ENCODE measurements at regions not wholly inside any gene's neighbourhood (a gene's known extent, or its start where the extent isn't known, plus 50 kb on each side); places are given as distances from the start of the nearest gene placed in this dataset.

GRCh38 chr18:34003687-34004086, 221.0 kb downstream of the NOL4 start:
- no peaks in the 10 kb centered on the region for H3K27me3 ChIP-seq (ENCODE audit: control insufficient read depth, insufficient read depth, low read length)
- H3K4me3 ChIP-seq (ENCODE audit: low read depth, low read length): no peak overlapping the region
- no peak for DNase-seq (ENCODE audit: low read depth in 4 of 6, low spot score in 6 of 6)
- H3K27ac ChIP-seq (ENCODE audit: low read depth, low read length): no peak overlapping the region
- H3K4me1 ChIP-seq (ENCODE audit: control insufficient read depth, insufficient read depth, low read length): no peaks in the 10 kb centered on the region
- H3K36me3 ChIP-seq (ENCODE audit: control insufficient read depth, insufficient read depth, low read length): no peaks in the 10 kb centered on the region
- WGBS (ENCODE audit: insufficient coverage): no CpG with 5 or more reads among the region's 1 CpG
- no peaks in the 10 kb centered on the region for H3K9me3 ChIP-seq (ENCODE audit: control insufficient read depth, insufficient read depth, low read length)

GRCh38 chr18:34002130-34002529, 222.6 kb downstream of the NOL4 start:
- WGBS (ENCODE audit: insufficient coverage): no CpG with 5 or more reads among the region's 1 CpG
- H3K27ac ChIP-seq (ENCODE audit: low read depth, low read length): no peak overlapping the region
- no peak overlapping the region for H3K4me3 ChIP-seq (ENCODE audit: low read depth, low read length)
- peaks cover 1% of the 10 kb centered on the region for H3K9me3 ChIP-seq (ENCODE audit: control insufficient read depth, insufficient read depth, low read length)
- H3K36me3 ChIP-seq (ENCODE audit: control insufficient read depth, insufficient read depth, low read length): no peaks in the 10 kb centered on the region
- no peaks in the 10 kb centered on the region for H3K27me3 ChIP-seq (ENCODE audit: control insufficient read depth, insufficient read depth, low read length)
- no peaks in the 10 kb centered on the region for H3K4me1 ChIP-seq (ENCODE audit: control insufficient read depth, insufficient read depth, low read length)
- DNase-seq (ENCODE audit: low read depth in 4 of 6, low spot score in 6 of 6): no peak

- H3K36me3 ChIP-seq (ENCODE audit: control insufficient read depth, insufficient read depth, low read length): no peaks in the 10 kb centered on the region
- H3K4me1 ChIP-seq (ENCODE audit: control insufficient read depth, insufficient read depth, low read length): no peaks in the 10 kb centered on the region
- no peak overlapping the region for H3K27ac ChIP-seq (ENCODE audit: low read depth, low read length)
- H3K4me3 ChIP-seq (ENCODE audit: low read depth, low read length): no peak overlapping the region
- no peak for DNase-seq (ENCODE audit: low read depth in 4 of 6, low spot score in 6 of 6)
- no peaks in the 10 kb centered on the region for H3K27me3 ChIP-seq (ENCODE audit: control insufficient read depth, insufficient read depth, low read length)
- no CpG with 5 or more reads among the region's 3 CpGs for WGBS (ENCODE audit: insufficient coverage)
- H3K9me3 ChIP-seq (ENCODE audit: control insufficient read depth, insufficient read depth, low read length): peaks cover 5% of the 10 kb centered on the region
Observed at GRCh38 chr18:34001376-34001775, 223.3 kb downstream of the NOL4 start.

- no peaks in the 10 kb centered on the region for H3K36me3 ChIP-seq (ENCODE audit: control insufficient read depth, insufficient read depth, low read length)
- no peak overlapping the region for H3K4me3 ChIP-seq (ENCODE audit: low read depth, low read length)
- H3K27ac ChIP-seq (ENCODE audit: low read depth, low read length): no peak overlapping the region
- no peaks in the 10 kb centered on the region for H3K9me3 ChIP-seq (ENCODE audit: control insufficient read depth, insufficient read depth, low read length)
- WGBS (ENCODE audit: insufficient coverage): 55% methylated on average over 3 of the region's 3 CpGs
- H3K4me1 ChIP-seq (ENCODE audit: control insufficient read depth, insufficient read depth, low read length): no peaks in the 10 kb centered on the region
- peak in 2 of 6 donors; percentile 4 to 9 for DNase-seq (ENCODE audit: low read depth in 4 of 6, low spot score in 6 of 6)
- H3K27me3 ChIP-seq (ENCODE audit: control insufficient read depth, insufficient read depth, low read length): no peaks in the 10 kb centered on the region
Observed at GRCh38 chr18:33987206-33987605, 237.5 kb downstream of the NOL4 start.

- Histone ChIP-seq H3K4me3 (ENCODE audit: low read depth, low read length) (no peak overlapping the region), H3K27me3 (ENCODE audit: control insufficient read depth, insufficient read depth, low read length) (no peaks in the 10 kb centered on the region), H3K27ac (ENCODE audit: low read depth, low read length) (no peak overlapping the region), H3K4me1 (ENCODE audit: control insufficient read depth, insufficient read depth, low read length) (no peaks in the 10 kb centered on the region), H3K36me3 (ENCODE audit: control insufficient read depth, insufficient read depth, low read length) (no peaks in the 10 kb centered on the region), H3K9me3 (ENCODE audit: control insufficient read depth, insufficient read depth, low read length) (no peaks in the 10 kb centered on the region)
- DNase-seq (ENCODE audit: low read depth in 4 of 6, low spot score in 6 of 6): no peak
- WGBS (ENCODE audit: insufficient coverage): no CpG with 5 or more reads among the region's 2 CpGs
Observed at GRCh38 chr18:33983126-33983525, 241.6 kb downstream of the NOL4 start.

GRCh38 chr18:33960417-33960816, 264.3 kb downstream of the NOL4 start:
- Histone ChIP-seq H3K36me3 (ENCODE audit: control insufficient read depth, insufficient read depth, low read length) (no peaks in the 10 kb centered on the region), H3K27me3 (ENCODE audit: control insufficient read depth, insufficient read depth, low read length) (no peaks in the 10 kb centered on the region), H3K27ac (ENCODE audit: low read depth, low read length) (no peak overlapping the region), H3K4me1 (ENCODE audit: control insufficient read depth, insufficient read depth, low read length) (no peaks in the 10 kb centered on the region), H3K9me3 (ENCODE audit: control insufficient read depth, insufficient read depth, low read length) (no peaks in the 10 kb centered on the region), H3K4me3 (ENCODE audit: low read depth, low read length) (no peak overlapping the region)
- peak in 1 of 6 donors; percentile 22 for DNase-seq (ENCODE audit: low read depth in 4 of 6, low spot score in 6 of 6)

- WGBS (ENCODE audit: insufficient coverage): no CpG with 5 or more reads among the region's 2 CpGs
- DNase-seq (ENCODE audit: low read depth in 4 of 6, low spot score in 6 of 6): no peak
- H3K27me3 ChIP-seq (ENCODE audit: control insufficient read depth, insufficient read depth, low read length): no peaks in the 10 kb centered on the region
- no peaks in the 10 kb centered on the region for H3K36me3 ChIP-seq (ENCODE audit: control insufficient read depth, insufficient read depth, low read length)
- H3K4me3 ChIP-seq (ENCODE audit: low read depth, low read length): no peak overlapping the region
- no peak overlapping the region for H3K27ac ChIP-seq (ENCODE audit: low read depth, low read length)
- H3K9me3 ChIP-seq (ENCODE audit: control insufficient read depth, insufficient read depth, low read length): no peaks in the 10 kb centered on the region
- no peaks in the 10 kb centered on the region for H3K4me1 ChIP-seq (ENCODE audit: control insufficient read depth, insufficient read depth, low read length)
Observed at GRCh38 chr18:33959609-33960008, 265.1 kb downstream of the NOL4 start.

GRCh38 chr18:33957707-33958106, 267.0 kb downstream of the NOL4 start:
- Histone ChIP-seq H3K36me3 (ENCODE audit: control insufficient read depth, insufficient read depth, low read length) (no peaks in the 10 kb centered on the region), H3K9me3 (ENCODE audit: control insufficient read depth, insufficient read depth, low read length) (no peaks in the 10 kb centered on the region), H3K4me1 (ENCODE audit: control insufficient read depth, insufficient read depth, low read length) (no peaks in the 10 kb centered on the region), H3K4me3 (ENCODE audit: low read depth, low read length) (no peak overlapping the region), H3K27me3 (ENCODE audit: control insufficient read depth, insufficient read depth, low read length) (no peaks in the 10 kb centered on the region), H3K27ac (ENCODE audit: low read depth, low read length) (no peak overlapping the region)
- DNase-seq (ENCODE audit: low read depth in 4 of 6, low spot score in 6 of 6): no peak
- whole genome bisulfite sequencing (ENCODE audit: insufficient coverage): no CpG with 5 or more reads among the region's 5 CpGs

GRCh38 chr18:33951031-33951430, 273.7 kb downstream of the NOL4 start:
- H3K27ac ChIP-seq (ENCODE audit: low read depth, low read length): no peak overlapping the region
- no peak overlapping the region for H3K4me3 ChIP-seq (ENCODE audit: low read depth, low read length)
- H3K4me1 ChIP-seq (ENCODE audit: control insufficient read depth, insufficient read depth, low read length): no peaks in the 10 kb centered on the region
- WGBS (ENCODE audit: insufficient coverage): no CpG with 5 or more reads among the region's 1 CpG
- H3K27me3 ChIP-seq (ENCODE audit: control insufficient read depth, insufficient read depth, low read length): no peaks in the 10 kb centered on the region
- H3K36me3 ChIP-seq (ENCODE audit: control insufficient read depth, insufficient read depth, low read length): no peaks in the 10 kb centered on the region
- H3K9me3 ChIP-seq (ENCODE audit: control insufficient read depth, insufficient read depth, low read length): no peaks in the 10 kb centered on the region
- DNase-seq (ENCODE audit: low read depth in 4 of 6, low spot score in 6 of 6): no peak

- DNase-seq (ENCODE audit: low read depth in 4 of 6, low spot score in 6 of 6): no peak
- H3K36me3 ChIP-seq (ENCODE audit: control insufficient read depth, insufficient read depth, low read length): no peaks in the 10 kb centered on the region
- H3K4me3 ChIP-seq (ENCODE audit: low read depth, low read length): no peak overlapping the region
- WGBS (ENCODE audit: insufficient coverage): no CpG with 5 or more reads among the region's 1 CpG
- H3K9me3 ChIP-seq (ENCODE audit: control insufficient read depth, insufficient read depth, low read length): no peaks in the 10 kb centered on the region
- no peaks in the 10 kb centered on the region for H3K4me1 ChIP-seq (ENCODE audit: control insufficient read depth, insufficient read depth, low read length)
- H3K27ac ChIP-seq (ENCODE audit: low read depth, low read length): no peak overlapping the region
- H3K27me3 ChIP-seq (ENCODE audit: control insufficient read depth, insufficient read depth, low read length): no peaks in the 10 kb centered on the region
Observed at GRCh38 chr18:33946336-33946735, 278.4 kb downstream of the NOL4 start.

Measured in spinal cord (tissue), 9 donors.